IPS-15b (cell line): ENCODE measurements at regions not wholly inside any gene's neighbourhood (a gene's known extent, or its start where the extent isn't known, plus 50 kb on each side); places are given as distances from the start of the nearest gene placed in this dataset.
"Not testable (repeated sequence)": the region's sequence is repeated elsewhere in the genome, so short reads cannot be mapped to it uniquely, and the experiment has no call there.

Source experiments
- H3K27me3 ChIP-seq: one replicate; pipeline ENCODE4 v1.6.1; 2013; ENCODE audit warnings: low read length; ENCODE audit not compliant: control insufficient read depth, insufficient read depth
- H3K36me3 ChIP-seq: one replicate; pipeline ENCODE4 v1.6.1; 2013; ENCODE audit warnings: low read length; ENCODE audit not compliant: control insufficient read depth, insufficient read depth
- H3K4me1 ChIP-seq: one replicate; pipeline ENCODE4 v1.6.1; 2013; ENCODE audit warnings: mild to moderate bottlenecking, low read length; ENCODE audit not compliant: control insufficient read depth, insufficient read depth
- H3K4me3 ChIP-seq: one replicate; pipeline ENCODE4 v1.5.1; 2013; ENCODE audit warnings: low read depth, low read length
- H3K9ac ChIP-seq: one replicate; pipeline ENCODE4 v1.6.1; 2013; ENCODE audit warnings: low read depth, mild to moderate bottlenecking, low read length
- H3K9me3 ChIP-seq: one replicate; pipeline ENCODE4 v1.6.1; 2013; ENCODE audit warnings: mild to moderate bottlenecking, low read length; ENCODE audit not compliant: control insufficient read depth, insufficient read depth

- peaks cover 8% of the 10 kb centered on the region for H3K4me1 ChIP-seq
- H3K4me3 ChIP-seq = no peak overlapping the region
- no peaks in the 10 kb centered on the region for H3K27me3 ChIP-seq
- H3K9ac ChIP-seq = no peak overlapping the region
- no peaks in the 10 kb centered on the region for H3K9me3 ChIP-seq
- H3K36me3 ChIP-seq = no peaks in the 10 kb centered on the region
These were observed 164.1 kb upstream of the SEMA6A start for GRCh38 chr5:116738615-116739261.

- Histone ChIP-seq H3K4me1 (peaks cover 12% of the 10 kb centered on the region), H3K36me3 (no peaks in the 10 kb centered on the region), H3K27me3 (no peaks in the 10 kb centered on the region), H3K9me3 (no peaks in the 10 kb centered on the region), H3K4me3 (no peak overlapping the region), H3K9ac (no peak overlapping the region)
These were observed 163.6 kb upstream of the SEMA6A start for GRCh38 chr5:116738239-116738614.

GRCh38 chr5:116736671-116737070 lies 162.0 kb upstream of the SEMA6A start:
- peaks cover 12% of the 10 kb centered on the region for H3K4me1 ChIP-seq

GRCh38 chr5:116733991-116734975 lies 159.7 kb upstream of the SEMA6A start:
- no peaks in the 10 kb centered on the region for H3K36me3 ChIP-seq
- no peak overlapping the region for H3K4me3 ChIP-seq
- no peak overlapping the region for H3K9ac ChIP-seq
- peaks cover 12% of the 10 kb centered on the region for H3K4me1 ChIP-seq
- no peaks in the 10 kb centered on the region for H3K9me3 ChIP-seq
- H3K27me3 ChIP-seq = no peaks in the 10 kb centered on the region

More at GRCh38 chr5:116736671-116737070, 162.0 kb upstream of the SEMA6A start:
- Histone ChIP-seq H3K9ac (no peak overlapping the region), H3K9me3 (no peaks in the 10 kb centered on the region), H3K36me3 (no peaks in the 10 kb centered on the region), H3K27me3 (no peaks in the 10 kb centered on the region), H3K4me3 (no peak overlapping the region)

- H3K9ac ChIP-seq = no peak overlapping the region
- peaks cover 12% of the 10 kb centered on the region for H3K4me1 ChIP-seq
- H3K27me3 ChIP-seq = no peaks in the 10 kb centered on the region
- H3K36me3 ChIP-seq = no peaks in the 10 kb centered on the region
- H3K4me3 ChIP-seq = no peak overlapping the region
- no peaks in the 10 kb centered on the region for H3K9me3 ChIP-seq
These were observed 158.0 kb upstream of the SEMA6A start for GRCh38 chr5:116732591-116732990.

GRCh38 chr5:116731432-116731831 lies 156.8 kb upstream of the SEMA6A start:
- no peaks in the 10 kb centered on the region for H3K9me3 ChIP-seq
- peaks cover 12% of the 10 kb centered on the region for H3K4me1 ChIP-seq
- no peak overlapping the region for H3K9ac ChIP-seq
- H3K4me3 ChIP-seq = no peak overlapping the region
- no peaks in the 10 kb centered on the region for H3K27me3 ChIP-seq
- H3K36me3 ChIP-seq = no peaks in the 10 kb centered on the region

GRCh38 chr5:116730706-116731105 lies 156.1 kb upstream of the SEMA6A start:
- Histone ChIP-seq H3K9me3 (no peaks in the 10 kb centered on the region), H3K36me3 (no peaks in the 10 kb centered on the region), H3K4me3 (no peak overlapping the region), H3K27me3 (no peaks in the 10 kb centered on the region), H3K4me1 (peaks cover 12% of the 10 kb centered on the region), H3K9ac (no peak overlapping the region)

- H3K27me3 ChIP-seq = no peaks in the 10 kb centered on the region
- no peaks in the 10 kb centered on the region for H3K9me3 ChIP-seq
- no peak overlapping the region for H3K4me3 ChIP-seq
- H3K4me1 ChIP-seq = peaks cover 12% of the 10 kb centered on the region
- H3K9ac ChIP-seq = no peak overlapping the region
- no peaks in the 10 kb centered on the region for H3K36me3 ChIP-seq
These were observed 155.6 kb upstream of the SEMA6A start for GRCh38 chr5:116730185-116730584.

- Histone ChIP-seq H3K4me1 (no peaks in the 10 kb centered on the region), H3K4me3 (no peak overlapping the region), H3K27me3 (no peaks in the 10 kb centered on the region), H3K36me3 (no peaks in the 10 kb centered on the region), H3K9me3 (no peaks in the 10 kb centered on the region), H3K9ac (no peak overlapping the region)
These were observed 152.6 kb upstream of the SEMA6A start for GRCh38 chr5:116727248-116727647.

GRCh38 chr5:116726180-116726579 lies 151.6 kb upstream of the SEMA6A start:
- not testable (repeated sequence) for H3K9me3 ChIP-seq, H3K9ac ChIP-seq, H3K36me3 ChIP-seq, H3K4me3 ChIP-seq, H3K27me3 ChIP-seq, H3K4me1 ChIP-seq

GRCh38 chr5:116724971-116725370 lies 150.3 kb upstream of the SEMA6A start:
- H3K36me3 ChIP-seq = no peaks in the 10 kb centered on the region
- H3K27me3 ChIP-seq = no peaks in the 10 kb centered on the region
- H3K4me3 ChIP-seq = no peak overlapping the region
- H3K4me1 ChIP-seq = no peaks in the 10 kb centered on the region
- no peak overlapping the region for H3K9ac ChIP-seq
- H3K9me3 ChIP-seq = no peaks in the 10 kb centered on the region

- H3K9me3 ChIP-seq = no peaks in the 10 kb centered on the region
- no peaks in the 10 kb centered on the region for H3K4me1 ChIP-seq
- H3K4me3 ChIP-seq = no peak overlapping the region
- H3K27me3 ChIP-seq = no peaks in the 10 kb centered on the region
- no peaks in the 10 kb centered on the region for H3K36me3 ChIP-seq
- no peak overlapping the region for H3K9ac ChIP-seq
These were observed 148.0 kb upstream of the SEMA6A start for GRCh38 chr5:116722651-116723050.
